H9 (cell line): ENCODE measurements at regions not wholly inside any gene's neighbourhood (a gene's known extent, or its start where the extent isn't known, plus 50 kb on each side); places are given as distances from the start of the nearest gene placed in this dataset.

Experiments used
- DNase-seq: peaks from one replicate; pipeline ENCODE4 v3.0.0-alpha.2; 2017
- H2AFZ ChIP-seq: one replicate; pipeline ENCODE4 v1.6.1; 2013; ENCODE audit warnings: mild to moderate bottlenecking, low read length, control low read depth, moderate library complexity
- H2AK5ac ChIP-seq: 2 replicates; pipeline ENCODE4 v1.6.1; 2013; ENCODE audit warnings: low read length, control low read depth, mixed read lengths; ENCODE audit not compliant: insufficient read length
- H2BK120ac ChIP-seq: one replicate; pipeline ENCODE4 v1.6.1; 2013; ENCODE audit warnings: low read depth, mild to moderate bottlenecking, low read length, control low read depth, inconsistent platforms; ENCODE audit not compliant: poor library complexity, severe bottlenecking
- H2BK12ac ChIP-seq: 2 replicates; pipeline ENCODE4 v1.6.1; 2013; ENCODE audit warnings: low read length, control low read depth, mixed read lengths, low read depth; ENCODE audit not compliant: insufficient read length
- H2BK15ac ChIP-seq: 2 replicates; pipeline ENCODE4 v1.6.1; 2013; ENCODE audit warnings: low read depth, low read length, control low read depth
- H2BK20ac ChIP-seq: one replicate; pipeline ENCODE4 v1.6.1; 2013; ENCODE audit warnings: low read depth, mild to moderate bottlenecking, low read length, control low read depth, inconsistent platforms; ENCODE audit not compliant: poor library complexity, severe bottlenecking
- H2BK5ac ChIP-seq: 2 replicates; pipeline ENCODE4 v1.6.1; 2013; ENCODE audit warnings: low read length, control low read depth, mixed read lengths; ENCODE audit not compliant: insufficient read length
- H3K14ac ChIP-seq: 2 replicates; pipeline ENCODE4 v1.6.1; 2013; ENCODE audit warnings: low read length, control low read depth; ENCODE audit not compliant: insufficient read depth
- H3K18ac ChIP-seq: 2 replicates; pipeline ENCODE4 v1.6.1; 2013; ENCODE audit warnings: low read depth, mild to moderate bottlenecking, mixed read lengths, low read length, control low read depth; ENCODE audit not compliant: insufficient read length
- H3K23ac ChIP-seq: 2 replicates; pipeline ENCODE4 v1.6.1; 2013; ENCODE audit warnings: low read length, control low read depth, mixed read lengths, low read depth; ENCODE audit not compliant: insufficient read length
- H3K23me2 ChIP-seq: 2 replicates; pipeline ENCODE4 v1.6.1; 2013; ENCODE audit warnings: low read depth, mild to moderate bottlenecking, mixed read lengths, low read length, control low read depth; ENCODE audit not compliant: insufficient read length, poor library complexity, severe bottlenecking
- H3K27ac ChIP-seq: 2 replicates; pipeline ENCODE4 v1.5.1; 2013; ENCODE audit warnings: low read length, control low read depth, mixed read lengths, low read depth; ENCODE audit not compliant: insufficient read length
- H3K27me3 ChIP-seq: 2 replicates; pipeline ENCODE4 v1.6.1; 2013; ENCODE audit warnings: low read length, control low read depth, inconsistent platforms; ENCODE audit not compliant: insufficient read depth
- H3K4ac ChIP-seq: 2 replicates; pipeline ENCODE4 v1.6.1; 2013; ENCODE audit warnings: low read depth, mild to moderate bottlenecking, control low read depth, inconsistent platforms, low read length, moderate library complexity
- H3K4me1 ChIP-seq: 2 replicates; pipeline ENCODE4 v1.6.1; 2013; ENCODE audit warnings: low read length, control low read depth, inconsistent platforms; ENCODE audit not compliant: insufficient read depth
- H3K4me2 ChIP-seq: 2 replicates; pipeline ENCODE4 v1.6.1; 2013; ENCODE audit warnings: low read length, control low read depth, mixed read lengths; ENCODE audit not compliant: insufficient read length, insufficient read depth
- H3K56ac ChIP-seq: 2 replicates; pipeline ENCODE4 v1.6.1; 2013; ENCODE audit warnings: low read depth, mild to moderate bottlenecking, mixed read lengths, low read length, control low read depth; ENCODE audit not compliant: insufficient read length
- H3K79me1 ChIP-seq: 2 replicates; pipeline ENCODE4 v1.6.1; 2013; ENCODE audit warnings: low read depth, mild to moderate bottlenecking, moderate library complexity, low read length, control low read depth, inconsistent platforms; ENCODE audit not compliant: insufficient read depth, poor library complexity, severe bottlenecking
- H3K79me2 ChIP-seq: 2 replicates; pipeline ENCODE4 v1.6.1; 2013; ENCODE audit warnings: low read length, control low read depth, inconsistent platforms; ENCODE audit not compliant: insufficient read depth
- H3K9ac ChIP-seq: 2 replicates; pipeline ENCODE4 v1.6.1; 2013; ENCODE audit warnings: low read length, control low read depth, mixed read lengths; ENCODE audit not compliant: insufficient read length; ENCODE audit errors: extremely low read depth
- H3K9me3 ChIP-seq: one replicate; pipeline ENCODE4 v1.6.1; 2013; ENCODE audit warnings: low read depth, low read length, inconsistent platforms; ENCODE audit not compliant: control insufficient read depth
- H3T11ph ChIP-seq: one replicate; pipeline ENCODE4 v1.6.1; 2013; ENCODE audit warnings: mild to moderate bottlenecking, low read length, control low read depth, inconsistent platforms
- H4K20me1 ChIP-seq: one replicate; pipeline ENCODE4 v1.6.1; 2013; ENCODE audit not compliant: control insufficient read depth, insufficient read length, insufficient read depth
- H4K5ac ChIP-seq: 2 replicates; pipeline ENCODE4 v1.6.1; 2013; ENCODE audit warnings: low read depth, mild to moderate bottlenecking, mixed read lengths, low read length, control low read depth; ENCODE audit not compliant: insufficient read length
- H4K8ac ChIP-seq: replicated peaks from 2 replicates; pipeline ENCODE4 v1.6.1; 2013; ENCODE audit warnings: low read length, control low read depth, mixed read lengths, low read depth; ENCODE audit not compliant: insufficient read length
- H4K91ac ChIP-seq: 2 replicates; pipeline ENCODE4 v1.6.1; 2013; ENCODE audit warnings: low read depth, mild to moderate bottlenecking, moderate library complexity, mixed read lengths, low read length, control low read depth; ENCODE audit not compliant: insufficient read length
- H3K27ac Mint-ChIP-seq, 3 experiments: 2 replicates in 2 of 3; 3 replicates in 1 of 3; pipeline ENCODE4 v1.8.0; 2020 to 2021; ENCODE audit warnings: mixed read lengths in 3 of 3, mild to moderate bottlenecking in 1 of 3, moderate library complexity in 1 of 3
- H3K27me3 Mint-ChIP-seq: 2 replicates; pipeline ENCODE4 v1.8.0; 2021; ENCODE audit warnings: low read depth, mild to moderate bottlenecking, moderate library complexity, mixed read lengths
- H3K36me3 Mint-ChIP-seq, 3 experiments: 2 replicates in 2 of 3; 3 replicates in 1 of 3; pipeline ENCODE4 v1.8.0; 2020 to 2021; ENCODE audit warnings: low read depth in 3 of 3, mixed read lengths in 3 of 3; ENCODE audit not compliant: insufficient read depth in 1 of 3
- H3K4me1 Mint-ChIP-seq, 2 experiments: 2 replicates each; pipeline ENCODE4 v1.8.0; 2020; ENCODE audit warnings: mixed read lengths in 2 of 2
- H3K4me3 Mint-ChIP-seq, 2 experiments: 2 replicates in 1 of 2; 3 replicates in 1 of 2; pipeline ENCODE4 v1.8.0; 2020 to 2021; ENCODE audit warnings: mild to moderate bottlenecking in 2 of 2, mixed read lengths in 2 of 2, moderate library complexity in 1 of 2
- H3K9me3 Mint-ChIP-seq, 2 experiments: 2 replicates in 1 of 2; 3 replicates in 1 of 2; pipeline ENCODE4 v1.8.0; 2020; ENCODE audit warnings: mild to moderate bottlenecking in 2 of 2, mixed read lengths in 2 of 2, moderate library complexity in 1 of 2
- CTCF ChIP-seq: fragments of 200-600 bp; sonication (generic); conservative IDR thresholded peaks from 3 replicates; pipeline ENCODE4 v1.8.0; 2021; ENCODE audit warnings: antibody characterized with exemption, mild to moderate bottlenecking
- WGBS: extraction: QIAGEN DNeasy Blood & Tissue Kit; methylation state at CpG from one replicate; pipeline ENCODE4 v1.1.7; 2013; ENCODE audit warnings: missing lambda C conversion rate, low lambda C conversion rate, mixed read lengths; ENCODE audit not compliant: insufficient read length; ENCODE audit errors: extremely low coverage; 5-methylcytosine and 5-hydroxymethylcytosine counted together

GRCh38 chr5:58046371-58046770 lies 413.5 kb downstream of the PLK2 start:
- Histone ChIP-seq H3T11ph (no peak overlapping the region), H3K14ac (no peak overlapping the region), H3K23ac (no peak overlapping the region), H3K4me2 (no peak overlapping the region), H2BK20ac (no peak overlapping the region), H3K27ac (no peak overlapping the region), H2BK5ac (no peak overlapping the region), H2AK5ac (no peak overlapping the region), H3K4me1 (no peaks in the 10 kb centered on the region), H4K8ac (no peak overlapping the region), H2BK12ac (no peak overlapping the region), H3K4ac (no peak overlapping the region), H4K5ac (no peak overlapping the region), H3K27me3 (no peaks in the 10 kb centered on the region), H2BK15ac (no peak overlapping the region), H3K79me2 (no peaks in the 10 kb centered on the region), H3K9ac (no peak overlapping the region), H2BK120ac (no peak overlapping the region), H4K91ac (no peak overlapping the region), H3K23me2 (no peaks in the 10 kb centered on the region), H3K18ac (no peak overlapping the region), H4K20me1 (no peaks in the 10 kb centered on the region), H3K9me3 (no peaks in the 10 kb centered on the region), H2AFZ (no peak overlapping the region), H3K56ac (no peak overlapping the region), H3K79me1 (no peaks in the 10 kb centered on the region)
- no peaks in the 10 kb centered on the region for H3K4me1 Mint-ChIP-seq
- no peaks in the 10 kb centered on the region for H3K36me3 Mint-ChIP-seq
- no peaks in the 10 kb centered on the region for H3K27me3 Mint-ChIP-seq
- DNase-seq, result no peak
- no peak overlapping the region; a peak in 1 of 7 replicates for H3K27ac Mint-ChIP-seq
- TF ChIP-seq CTCF, result no peak
- H3K9me3 Mint-ChIP-seq, result no peaks in the 10 kb centered on the region
- WGBS, result no CpG with 5 or more reads among the region's 1 CpG
- H3K4me3 Mint-ChIP-seq, result no peak overlapping the region
